MM.1S (cell line): ENCODE measurements at regions not wholly inside any gene's neighbourhood (a gene's known extent, or its start where the extent isn't known, plus 50 kb on each side); places are given as distances from the start of the nearest gene placed in this dataset.

Source experiments
- CTCF ChIP-seq: fragments of 300-600 bp; sonication (generic); IDR thresholded peaks from 2 replicates; pipeline ENCODE4 v1.5.1; 2016; ENCODE audit warnings: antibody characterized with exemption, low read length, mixed read lengths
- EZH2phosphoT487 ChIP-seq: fragments of 300-600 bp; sonication (generic); IDR thresholded peaks from 2 replicates; pipeline ENCODE4 v1.6.1; 2018; ENCODE audit warnings: antibody characterized with exemption, low read length

GRCh38 chr5:97266576-97266975 is 83.5 kb upstream of the RIOK2 start:
- TF ChIP-seq EZH2phosphoT487 (no peak), CTCF (no peak)
